Stimulated activated CD4-positive, alpha-beta T cell treated with anti-CD3 and anti-CD28 coated beads, TNF-alpha, amount 100 ng/mL, for 1 hour (primary cell): ENCODE measurements at regions not wholly inside any gene's neighbourhood (a gene's known extent, or its start where the extent isn't known, plus 50 kb on each side); places are given as distances from the start of the nearest gene placed in this dataset.
"Not testable (repeated sequence)": the region's sequence is repeated elsewhere in the genome, so short reads cannot be mapped to it uniquely, and the experiment has no call there.

Experiments
- DNase-seq, 3 donors: peaks; one replicate each; pipeline ENCODE4 v3.0.0-alpha.2; 2020; ENCODE audit warnings: low read depth in 3 of 3, low spot score in 1 of 3

GRCh38 chr2:89205153-89205552, 513.7 kb downstream of the RPIA start:
- peak in 1 of 3 donors; percentile 6 for DNase-seq

- DNase-seq = not testable (repeated sequence)
These were observed 516.9 kb downstream of the RPIA start for GRCh38 chr2:89208144-89208932.

GRCh38 chr2:89213151-89213550, 521.7 kb downstream of the RPIA start:
- not testable (repeated sequence) for DNase-seq

GRCh38 chr2:89213811-89214210, 522.3 kb downstream of the RPIA start:
- DNase-seq = not testable (repeated sequence)

- not testable (repeated sequence) for DNase-seq
These were observed 530.0 kb downstream of the RPIA start for GRCh38 chr2:89221474-89221873.

GRCh38 chr2:89222063-89222732, 530.7 kb downstream of the RPIA start:
- not testable (repeated sequence) for DNase-seq

- DNase-seq = not testable (repeated sequence)
These were observed 533.3 kb downstream of the RPIA start for GRCh38 chr2:89224803-89225202.

- not testable (repeated sequence) for DNase-seq
These were observed 538.5 kb downstream of the RPIA start for GRCh38 chr2:89229979-89230378.

GRCh38 chr2:89231241-89231640, 539.8 kb downstream of the RPIA start:
- not testable (repeated sequence) for DNase-seq

GRCh38 chr2:89233931-89234330, 542.5 kb downstream of the RPIA start:
- not testable (repeated sequence) for DNase-seq

GRCh38 chr2:89234818-89235466, 543.5 kb downstream of the RPIA start:
- not testable (repeated sequence) for DNase-seq

GRCh38 chr2:89236832-89237450, 545.5 kb downstream of the RPIA start:
- DNase-seq = not testable (repeated sequence)

- not testable (repeated sequence) for DNase-seq
These were observed 546.3 kb downstream of the RPIA start for GRCh38 chr2:89237783-89238182.

- DNase-seq = not testable (repeated sequence)
These were observed 551.7 kb downstream of the RPIA start for GRCh38 chr2:89243114-89243700.

GRCh38 chr2:89244407-89244806, 552.9 kb downstream of the RPIA start:
- not testable (repeated sequence) for DNase-seq

GRCh38 chr2:89245478-89245877, 554.0 kb downstream of the RPIA start:
- not testable (repeated sequence) for DNase-seq

GRCh38 chr2:89246027-89246426, 554.6 kb downstream of the RPIA start:
- DNase-seq = not testable (repeated sequence)

- DNase-seq = not testable (repeated sequence)
These were observed 555.1 kb downstream of the RPIA start for GRCh38 chr2:89246620-89247019.

GRCh38 chr2:89255013-89255412, 563.5 kb downstream of the RPIA start:
- DNase-seq = not testable (repeated sequence)

GRCh38 chr2:89273443-89273842, 582.0 kb downstream of the RPIA start:
- DNase-seq = not testable (repeated sequence)

GRCh38 chr2:89280536-89280935, 589.1 kb downstream of the RPIA start:
- not testable (repeated sequence) for DNase-seq
